GM23248 (cell line): ENCODE measurements at regions not wholly inside any gene's neighbourhood (a gene's known extent, or its start where the extent isn't known, plus 50 kb on each side); places are given as distances from the start of the nearest gene placed in this dataset.

Experiments used
- EZH2 ChIP-seq: fragments of 200-600 bp; sonication (generic); IDR thresholded peaks from 2 replicates; pipeline ENCODE4 v1.6.1; 2018; ENCODE audit warnings: antibody characterized with exemption, mild to moderate bottlenecking; ENCODE audit not compliant: insufficient read depth, poor library complexity, severe bottlenecking
- EZH2phosphoT487 ChIP-seq: fragments of 200-600 bp; sonication (generic); IDR thresholded peaks from 2 replicates; pipeline ENCODE4 v1.6.1; 2018; ENCODE audit warnings: antibody characterized with exemption, moderate library complexity, mild to moderate bottlenecking, low read depth; ENCODE audit not compliant: insufficient read depth

- TF ChIP-seq EZH2 (no peak), EZH2phosphoT487 (no peak)
Measured at GRCh38 chr3:71972031-71972430, 187.1 kb upstream of the PROK2 start.
